NT2/D1 (cell line): ENCODE measurements at regions not wholly inside any gene's neighbourhood (a gene's known extent, or its start where the extent isn't known, plus 50 kb on each side); places are given as distances from the start of the nearest gene placed in this dataset.

ENCODE experiments used
- SUZ12 ChIP-seq: IDR thresholded peaks from 2 replicates; pipeline ENCODE4 v1.6.1; 2011; ENCODE audit not compliant: insufficient read length, insufficient read depth; ENCODE audit errors: extremely low read depth
- YY1 ChIP-seq: IDR thresholded peaks from 2 replicates; pipeline ENCODE4 v1.6.1; 2011; ENCODE audit not compliant: insufficient read length, insufficient read depth
- ZNF274 ChIP-seq: IDR thresholded peaks from 2 replicates; pipeline ENCODE4 v1.6.1; 2011; ENCODE audit warnings: mild to moderate bottlenecking, low read depth, low read length

DNA sequence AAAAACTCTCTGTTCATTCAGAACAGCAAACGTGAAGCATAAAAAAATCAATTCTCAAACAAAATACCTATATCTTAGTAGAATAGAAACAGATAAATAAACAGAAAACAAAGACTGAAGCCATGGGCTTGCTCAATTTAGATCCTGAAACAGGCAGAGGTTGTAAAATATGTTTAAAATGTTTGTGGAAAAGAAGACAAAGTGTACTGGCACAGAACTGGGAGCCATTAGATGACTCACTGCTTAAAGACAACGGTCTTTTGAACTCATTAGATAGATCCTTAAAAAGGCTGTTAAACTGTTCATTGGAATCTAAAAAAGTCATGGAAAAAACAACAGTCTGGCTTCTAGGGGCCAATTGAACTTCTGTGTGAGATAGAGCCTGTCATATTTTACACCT, 247.0 kb upstream of the NDST4 start:
- TF ChIP-seq YY1 (no peak), ZNF274 (no peak), SUZ12 (no peak)
